Fibroblast of lung (primary cell): ENCODE measurements at regions not wholly inside any gene's neighbourhood (a gene's known extent, or its start where the extent isn't known, plus 50 kb on each side); places are given as distances from the start of the nearest gene placed in this dataset.
"Not testable (repeated sequence)": the region's sequence is repeated elsewhere in the genome, so short reads cannot be mapped to it uniquely, and the experiment has no call there.

Source experiments
- CTCF ChIP-seq, 2 donors: IDR thresholded peaks in 1 of 2; conservative IDR thresholded peaks in 1 of 2; 1 replicate in 1 of 2; 2 replicates in 1 of 2; pipeline ENCODE4 v1.5.1; 2011 to 2012; ENCODE audit warnings: low read length in 2 of 2, control low read depth in 1 of 2, inconsistent platforms in 1 of 2, low read depth in 1 of 2, mild to moderate bottlenecking in 1 of 2
- EZH2 ChIP-seq: IDR thresholded peaks from 2 replicates; pipeline ENCODE4 v1.5.1; 2012; ENCODE audit warnings: low read length, control low read depth, mild to moderate bottlenecking; ENCODE audit errors: missing control alignments

- TF ChIP-seq EZH2; CTCF (conservative IDR thresholded peaks at IDR 0.05 in 1 of 2, IDR thresholded peaks at IDR 0.05 in 1 of 2; ENCODE audit: low read depth in 1 of 2, low read length in 2 of 2): not testable (repeated sequence)
These were observed 69.9 kb upstream of the XAGE2 start for GRCh38 chrX:52298968-52299367.
